ENCODE measurements at regions not wholly inside any gene's neighbourhood (a gene's known extent, or its start where the extent isn't known, plus 50 kb on each side); places are given as distances from the start of the nearest gene placed in this dataset.

GRCh38 chr5:167867281-167867680 lies 424.2 kb upstream of the WWC1 start:
- no peak for TF ChIP-seq POLR2A (IDR thresholded peaks at IDR 0.05)
- TF ChIP-seq CTCF (IDR thresholded peaks at IDR 0.05), result no peak

All from thyroid gland (tissue), 4 donors.